B cell (primary cell): ENCODE measurements at regions not wholly inside any gene's neighbourhood (a gene's known extent, or its start where the extent isn't known, plus 50 kb on each side); places are given as distances from the start of the nearest gene placed in this dataset.

Experiments used
- CTCF ChIP-seq: fragments of 200-600 bp; IDR thresholded peaks from one replicate; pipeline ENCODE4 v1.8.0; 2022; ENCODE audit warnings: antibody characterized with exemption, mild to moderate bottlenecking
- EZH2 ChIP-seq: IDR thresholded peaks from 2 replicates; pipeline ENCODE4 v1.6.1; 2012; ENCODE audit warnings: borderline replicate concordance, low read depth, mild to moderate bottlenecking, moderate library complexity, low read length; ENCODE audit not compliant: insufficient read depth, poor library complexity, severe bottlenecking

- TF ChIP-seq CTCF (no peak), EZH2 (no peak)
Observed at GRCh38 chr7:116332766-116333165, 122.4 kb downstream of the TES start.
